PFSK-1 (cell line): ENCODE measurements at regions not wholly inside any gene's neighbourhood (a gene's known extent, or its start where the extent isn't known, plus 50 kb on each side); places are given as distances from the start of the nearest gene placed in this dataset.

Source experiments
- POLR2AphosphoS5 ChIP-seq: IDR thresholded peaks from 2 replicates; pipeline ENCODE4 v1.6.1; 2012; ENCODE audit warnings: low read depth, mild to moderate bottlenecking, control low read depth, low read length, moderate library complexity
- REST ChIP-seq, 2 experiments: IDR thresholded peaks; 2 replicates each; pipeline versions ENCODE4 v1.6.1 to v1.8.0; 2011 to 2012; ENCODE audit warnings: low read depth in 2 of 2, low read length in 2 of 2, control low read depth in 1 of 2, inconsistent platforms in 1 of 2, mild to moderate bottlenecking in 1 of 2, moderate library complexity in 1 of 2; ENCODE audit not compliant: insufficient read depth in 1 of 2
- SIN3A ChIP-seq: IDR thresholded peaks from 2 replicates; pipeline ENCODE4 v1.6.1; 2012; ENCODE audit warnings: mild to moderate bottlenecking, low read length, moderate library complexity, borderline replicate concordance; ENCODE audit not compliant: insufficient read depth

- no peak for TF ChIP-seq POLR2AphosphoS5
- no peak for TF ChIP-seq SIN3A
- no peak for TF ChIP-seq REST (IDR thresholded peaks at IDR 0.05; ENCODE audit: insufficient read depth in 1 of 2, low read depth in 2 of 2, low read length in 2 of 2)
Measured at GRCh38 chr3:124615896-124616543, 114.2 kb upstream of the UMPS start.
